ENCODE measurements at regions not wholly inside any gene's neighbourhood (a gene's known extent, or its start where the extent isn't known, plus 50 kb on each side); places are given as distances from the start of the nearest gene placed in this dataset.
"Not testable (repeated sequence)": the region's sequence is repeated elsewhere in the genome, so short reads cannot be mapped to it uniquely, and the experiment has no call there.

DNA sequence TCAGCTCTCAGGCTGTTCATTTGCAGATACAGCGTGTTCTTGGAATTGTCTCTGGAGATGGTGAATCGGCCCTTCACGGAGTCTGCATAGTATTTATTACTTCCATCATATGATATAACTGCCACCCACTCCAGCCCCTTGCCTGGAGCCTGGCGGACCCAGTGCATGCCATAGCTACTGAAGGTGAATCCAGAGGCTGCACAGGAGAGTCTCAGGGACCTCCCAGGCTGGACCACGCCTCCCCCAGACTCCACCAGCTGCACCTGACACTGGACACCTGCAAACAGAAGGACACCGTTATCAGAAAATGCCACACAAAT, 808.7 kb downstream of the TMEM121 start:
- TF ChIP-seq CTCF (conservative IDR thresholded peaks at IDR 0.05; ENCODE audit: low read depth, low read length); EZH2 (IDR thresholded peaks at IDR 0.05; ENCODE audit: borderline replicate concordance, low read depth, low read length, poor library complexity, severe bottlenecking): not testable (repeated sequence)
